ENCODE measurements at regions not wholly inside any gene's neighbourhood (a gene's known extent, or its start where the extent isn't known, plus 50 kb on each side); places are given as distances from the start of the nearest gene placed in this dataset.

DNA sequence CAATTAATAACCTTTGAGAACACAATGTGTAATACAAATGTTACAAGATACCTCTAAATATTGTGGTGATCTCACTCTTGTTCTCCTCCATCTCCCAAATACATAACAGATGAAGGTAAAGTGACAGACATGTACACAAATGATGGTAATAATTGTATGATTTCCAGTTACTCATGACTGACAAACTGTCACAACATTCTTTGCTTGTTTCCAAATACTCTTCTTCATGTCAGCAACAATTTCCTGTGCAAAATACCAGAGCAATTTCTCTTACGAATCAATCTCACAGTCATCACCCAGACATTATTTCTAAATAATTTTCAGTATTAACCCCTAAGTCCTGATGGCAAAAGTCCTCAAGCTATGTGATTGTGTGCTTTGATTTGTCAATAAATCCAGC, 92.9 kb downstream of the RPS12 start:
- no peak for DNase-seq (ENCODE audit: low spot score in 2 of 2)
- H3K4me3 ChIP-seq (ENCODE audit: low read depth, poor library complexity, severe bottlenecking), result no peak overlapping the region
- 37 to 41% methylated on average over 1 of the region's 1 CpG for WGBS, 2 donors
- TF ChIP-seq, protein P1, sequence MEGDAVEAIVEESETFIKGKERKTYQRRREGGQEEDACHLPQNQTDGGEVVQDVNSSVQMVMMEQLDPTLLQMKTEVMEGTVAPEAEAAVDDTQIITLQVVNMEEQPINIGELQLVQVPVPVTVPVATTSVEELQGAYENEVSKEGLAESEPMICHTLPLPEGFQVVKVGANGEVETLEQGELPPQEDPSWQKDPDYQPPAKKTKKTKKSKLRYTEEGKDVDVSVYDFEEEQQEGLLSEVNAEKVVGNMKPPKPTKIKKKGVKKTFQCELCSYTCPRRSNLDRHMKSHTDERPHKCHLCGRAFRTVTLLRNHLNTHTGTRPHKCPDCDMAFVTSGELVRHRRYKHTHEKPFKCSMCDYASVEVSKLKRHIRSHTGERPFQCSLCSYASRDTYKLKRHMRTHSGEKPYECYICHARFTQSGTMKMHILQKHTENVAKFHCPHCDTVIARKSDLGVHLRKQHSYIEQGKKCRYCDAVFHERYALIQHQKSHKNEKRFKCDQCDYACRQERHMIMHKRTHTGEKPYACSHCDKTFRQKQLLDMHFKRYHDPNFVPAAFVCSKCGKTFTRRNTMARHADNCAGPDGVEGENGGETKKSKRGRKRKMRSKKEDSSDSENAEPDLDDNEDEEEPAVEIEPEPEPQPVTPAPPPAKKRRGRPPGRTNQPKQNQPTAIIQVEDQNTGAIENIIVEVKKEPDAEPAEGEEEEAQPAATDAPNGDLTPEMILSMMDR (IDR thresholded peaks at IDR 0.05), result no peak
- intact Hi-C loops (cut with DNase I; ENCODE audit: low total_unique reads), result no loop called here

DNA sequence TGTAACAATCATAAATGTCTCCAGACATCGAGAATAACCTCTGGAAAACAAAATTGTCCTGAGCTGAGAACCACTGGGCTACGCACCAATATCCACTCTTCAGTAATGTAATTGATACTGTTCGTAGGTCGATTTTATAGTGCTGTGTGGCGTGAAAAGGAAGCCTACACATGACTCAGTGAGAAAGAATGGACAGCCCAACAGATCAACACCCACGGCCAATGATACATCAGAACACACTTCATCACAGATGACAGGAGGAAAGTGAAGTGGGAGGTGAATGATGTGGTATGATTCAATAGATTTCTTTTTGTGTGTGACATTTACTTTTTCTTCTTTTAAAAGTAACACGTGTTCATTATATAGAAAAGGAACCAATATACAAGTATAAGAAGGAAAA, 93.5 kb downstream of the RPS12 start:
- TF ChIP-seq POLR2A (IDR thresholded peaks at IDR 0.05), result no peak
- TF ChIP-seq, protein P1 (IDR thresholded peaks at IDR 0.05), result no peak

DNA sequence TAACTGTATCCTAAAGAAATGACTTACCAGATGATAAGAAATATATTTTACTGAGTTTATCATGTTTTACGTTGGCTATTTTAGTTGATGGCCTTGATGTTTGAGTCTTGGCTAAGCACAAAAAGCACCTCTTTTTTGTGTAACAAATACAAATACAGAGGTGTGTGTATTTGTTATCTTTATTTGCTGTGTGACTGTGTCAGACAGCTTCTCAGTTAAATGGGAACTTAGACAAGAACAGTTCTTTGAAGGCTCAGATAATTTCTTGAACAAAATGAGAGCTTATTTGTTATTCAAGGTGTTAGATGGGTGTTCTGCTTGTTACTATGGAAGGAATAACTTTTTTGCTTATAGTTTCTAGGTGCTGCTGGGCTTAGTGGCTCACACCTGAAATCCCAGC, 95.4 kb downstream of the RPS12 start:
- WGBS, 2 donors, result 88 to 93% methylated on average over 1 of the region's 1 CpG
- TF ChIP-seq, protein P1 (IDR thresholded peaks at IDR 0.05), result no peak
- no peak for TF ChIP-seq POLR2A (IDR thresholded peaks at IDR 0.05)
- no peak overlapping the region for H3K4me3 ChIP-seq (ENCODE audit: low read depth, poor library complexity, severe bottlenecking)
- intact Hi-C loops (cut with DNase I; ENCODE audit: low total_unique reads), result no loop called here
- DNase-seq (ENCODE audit: low spot score in 2 of 2), result no peak

More for the DNA sequence above, 93.5 kb downstream of the RPS12 start:
- DNase-seq (ENCODE audit: low spot score in 2 of 2), result no peak
- 75 to 76% methylated on average over 7 of the region's 7 CpGs for WGBS, 2 donors
- H3K4me3 ChIP-seq (ENCODE audit: low read depth, poor library complexity, severe bottlenecking), result no peak overlapping the region
- intact Hi-C loops (cut with DNase I; ENCODE audit: low total_unique reads), result no loop called here

DNA sequence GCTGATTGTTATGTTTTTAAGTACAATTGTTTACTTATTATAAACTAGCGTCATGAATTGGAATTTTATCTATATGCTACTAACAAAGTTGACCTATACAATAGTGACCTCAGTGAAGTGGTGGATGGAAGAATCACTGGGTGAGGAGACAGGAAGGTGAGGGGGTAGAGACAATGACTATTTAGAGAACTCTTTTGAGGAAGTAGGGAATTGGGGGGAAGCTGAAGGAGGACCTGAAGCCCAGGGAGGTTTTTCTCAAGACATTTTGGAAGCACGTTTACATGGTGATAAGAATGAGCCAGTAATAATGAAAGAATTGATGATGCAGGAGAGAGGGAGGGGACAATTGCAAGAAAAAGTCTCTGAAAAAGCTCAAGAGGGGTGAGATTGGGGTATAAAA, 96.4 kb downstream of the RPS12 start:
- intact Hi-C loops (cut with DNase I; ENCODE audit: low total_unique reads), result no loop called here
- no peak for DNase-seq (ENCODE audit: low spot score in 2 of 2)
- no peak for TF ChIP-seq POLR2A (IDR thresholded peaks at IDR 0.05)
- TF ChIP-seq, protein P1 (IDR thresholded peaks at IDR 0.05), result no peak
- H3K4me3 ChIP-seq (ENCODE audit: low read depth, poor library complexity, severe bottlenecking), result no peak overlapping the region
- 45 to 54% methylated on average over 2 of the region's 2 CpGs for WGBS, 2 donors

DNA sequence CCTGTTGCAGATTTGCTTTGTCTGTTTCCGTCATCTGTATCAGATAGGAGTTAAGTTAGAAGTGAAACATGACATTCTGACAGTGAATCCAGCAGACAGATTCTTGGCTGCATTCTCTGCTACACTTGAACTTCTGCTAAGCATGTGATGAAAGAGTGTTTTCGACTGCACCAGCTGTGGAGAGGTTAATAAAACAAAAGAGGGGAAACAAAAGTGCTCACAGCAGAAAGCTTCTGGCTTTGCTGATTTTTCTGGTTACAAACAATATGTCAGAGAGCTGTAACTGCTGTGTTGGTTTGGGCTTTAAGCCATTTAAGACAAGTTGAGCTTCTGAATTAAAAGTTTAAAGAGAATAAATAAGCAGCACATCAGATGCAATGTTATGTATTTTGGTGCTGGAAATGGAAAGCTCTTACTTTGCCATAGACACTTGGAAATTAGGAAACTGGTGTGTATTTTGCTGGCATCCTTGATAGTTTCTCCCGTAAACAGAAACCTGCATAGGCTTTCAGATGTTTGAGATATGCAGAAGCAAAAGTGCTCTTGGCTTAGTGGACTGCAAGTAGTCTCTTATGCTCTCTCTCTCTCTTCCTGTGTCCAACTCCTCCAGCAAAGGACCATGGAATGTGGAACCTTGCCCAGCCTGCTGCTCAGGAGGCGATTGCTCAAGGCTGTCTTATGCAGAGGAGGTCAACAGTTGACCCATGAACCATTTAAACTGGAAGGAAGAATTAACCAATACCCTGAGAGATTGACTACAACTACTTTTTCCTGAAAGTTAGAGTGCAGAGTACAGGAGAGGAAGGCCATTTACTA, 104.9 kb downstream of the RPS12 start:
- no peak for TF ChIP-seq POLR2A (IDR thresholded peaks at IDR 0.05)
- TF ChIP-seq, protein P1 (IDR thresholded peaks at IDR 0.05), result no peak
- H3K4me3 ChIP-seq (ENCODE audit: low read depth, poor library complexity, severe bottlenecking), result no peak overlapping the region
- intact Hi-C loops (cut with DNase I; ENCODE audit: low total_unique reads), result no loop called here
- DNase-seq (ENCODE audit: low spot score in 2 of 2), result peak in 1 of 2 donors; percentile 42
- WGBS, 2 donors, result 22 to 28% methylated on average over 4 of the region's 4 CpGs

DNA sequence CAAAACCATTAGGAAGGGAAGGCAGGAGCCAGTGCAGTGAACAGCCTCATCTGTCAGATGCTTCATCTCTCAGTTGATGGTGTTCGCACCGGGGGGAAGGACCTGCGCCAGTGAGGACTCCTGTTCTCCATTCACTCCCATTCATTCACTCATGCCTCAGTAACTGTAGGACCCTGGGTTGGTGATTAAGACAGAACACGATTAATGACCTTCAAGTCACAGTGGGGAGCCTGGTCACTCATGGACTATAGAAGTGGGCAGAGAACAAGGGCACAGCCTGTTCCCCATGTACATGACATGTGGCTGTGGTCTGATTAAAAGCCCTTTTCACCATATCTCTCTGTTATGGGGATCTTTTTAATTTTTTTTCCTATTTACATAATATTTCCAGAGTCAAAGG, 113.3 kb downstream of the RPS12 start:
- no peak overlapping the region for H3K4me3 ChIP-seq (ENCODE audit: low read depth, poor library complexity, severe bottlenecking)
- no peak for DNase-seq (ENCODE audit: low spot score in 2 of 2)
- intact Hi-C loops (cut with DNase I; ENCODE audit: low total_unique reads), result no loop called here
- TF ChIP-seq POLR2A (IDR thresholded peaks at IDR 0.05), result no peak
- TF ChIP-seq, protein P1 (IDR thresholded peaks at IDR 0.05), result no peak
- 86 to 88% methylated on average over 4 of the region's 4 CpGs for WGBS, 2 donors
